H1 (cell line): ENCODE measurements at regions not wholly inside any gene's neighbourhood (a gene's known extent, or its start where the extent isn't known, plus 50 kb on each side); places are given as distances from the start of the nearest gene placed in this dataset.

Source experiments
- HDAC2 ChIP-seq, 2 experiments: fragments of 300-600 bp in 1 of 2; sonication (generic) in 1 of 2; IDR thresholded peaks; 2 replicates each; pipeline ENCODE4 v1.6.1; 2011 to 2012; ENCODE audit warnings: low read depth in 2 of 2, low read length in 2 of 2, mild to moderate bottlenecking in 2 of 2, moderate library complexity in 2 of 2, borderline replicate concordance in 1 of 2, inconsistent platforms in 1 of 2
- MAFK ChIP-seq: IDR thresholded peaks from 2 replicates; pipeline ENCODE4 v1.6.1; 2012; ENCODE audit warnings: low read depth, mild to moderate bottlenecking, improper control_type of control experiment, low read length
- SIX5 ChIP-seq: IDR thresholded peaks from 2 replicates; pipeline ENCODE4 v1.6.1; 2011; ENCODE audit warnings: mild to moderate bottlenecking, low read depth, low read length
- SP1 ChIP-seq: IDR thresholded peaks from 2 replicates; pipeline ENCODE4 v1.6.1; 2011; ENCODE audit warnings: low read depth, low read length

DNA sequence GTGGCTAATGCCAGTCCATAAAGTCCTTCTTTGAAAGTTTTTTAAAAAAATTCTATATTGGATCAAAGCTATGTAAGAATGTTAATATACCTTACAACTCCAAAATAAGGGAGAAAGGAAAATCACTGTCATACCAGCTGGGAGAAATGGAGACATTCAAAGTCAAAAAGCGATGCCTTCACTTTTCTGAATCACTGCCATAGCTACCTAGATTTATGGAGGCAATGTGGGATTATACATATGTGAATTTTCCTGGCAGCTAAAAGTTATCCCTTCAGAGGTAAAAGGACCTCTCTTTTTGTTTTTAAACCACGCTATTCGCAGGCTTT lies 59.6 kb upstream of the PDE3B start (continued):
- TF ChIP-seq SP1 (no peak), MAFK (no peak), HDAC2 (IDR thresholded peaks at IDR 0.05; ENCODE audit: borderline replicate concordance in 1 of 2, low read depth in 2 of 2, low read length in 2 of 2) (no peak), SIX5 (no peak)
